T-helper 2 cell treated with Interferon-gamma antibody and Interleukin-4, amounts not matched to agents 5 μg/mL and 100 μg/mL, for 36 hours (primary cell): ENCODE measurements at regions not wholly inside any gene's neighbourhood (a gene's known extent, or its start where the extent isn't known, plus 50 kb on each side); places are given as distances from the start of the nearest gene placed in this dataset.
"Not testable (repeated sequence)": the region's sequence is repeated elsewhere in the genome, so short reads cannot be mapped to it uniquely, and the experiment has no call there.

Experiments
- DNase-seq: peaks from one replicate; pipeline ENCODE4 v3.0.0; 2021; ENCODE audit warnings: low spot score
- H3K27ac Mint-ChIP-seq: one replicate; pipeline ENCODE4 v1.8.0; 2021; ENCODE audit warnings: mild to moderate bottlenecking, mixed read lengths
- H3K27me3 Mint-ChIP-seq: one replicate; pipeline ENCODE4 v1.8.0; 2021; ENCODE audit warnings: low read depth, mixed read lengths
- H3K36me3 Mint-ChIP-seq: one replicate; pipeline ENCODE4 v1.8.0; 2021; ENCODE audit warnings: low read depth, mixed read lengths
- H3K4me1 Mint-ChIP-seq: one replicate; pipeline ENCODE4 v1.8.0; 2021; ENCODE audit warnings: low read depth, mixed read lengths
- H3K4me3 Mint-ChIP-seq: one replicate; pipeline ENCODE4 v1.8.0; 2022; ENCODE audit warnings: mild to moderate bottlenecking, moderate library complexity, mixed read lengths
- H3K9me3 Mint-ChIP-seq: one replicate; pipeline ENCODE4 v1.8.0; 2021; ENCODE audit warnings: mixed read lengths

DNA sequence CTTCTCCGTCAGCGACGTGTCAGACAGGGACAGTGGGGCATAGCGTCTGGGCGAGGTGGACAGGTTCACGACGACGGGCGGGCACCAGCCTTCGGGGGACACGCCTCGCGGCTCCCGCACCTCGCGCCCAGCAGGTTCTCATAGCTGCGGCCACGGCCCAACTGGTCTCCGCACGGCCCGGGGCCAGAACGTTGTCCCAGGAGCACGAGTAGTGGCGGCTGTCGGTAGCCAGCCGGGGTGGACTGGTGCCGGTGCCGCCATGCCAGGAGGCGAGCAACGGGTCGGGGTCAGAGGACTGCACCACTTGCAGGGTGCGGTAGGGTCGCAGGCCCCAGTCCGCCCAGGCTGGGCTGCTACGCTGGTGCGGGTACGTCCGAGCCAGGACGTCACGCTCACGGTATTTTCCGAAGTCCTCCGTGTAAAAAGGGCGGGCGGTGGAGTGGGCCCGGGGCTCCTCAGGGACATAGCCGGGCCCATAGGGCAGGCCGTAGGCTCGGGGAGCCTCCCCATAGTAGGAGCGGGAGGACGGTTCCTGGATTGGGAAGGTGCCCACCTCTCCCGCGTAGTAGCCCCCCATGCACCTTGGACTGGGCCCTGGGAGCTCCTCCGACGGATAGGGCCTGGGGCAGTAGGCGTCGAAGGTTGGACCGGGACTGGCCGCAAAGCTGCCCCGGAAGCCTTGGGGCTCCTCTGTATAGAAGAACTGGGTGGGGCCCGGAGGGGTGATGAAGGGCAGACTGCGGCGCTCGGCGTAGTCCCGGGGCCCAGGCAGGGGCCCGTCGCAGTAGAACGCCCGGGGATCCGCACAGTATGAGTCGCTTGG is 301.2 kb downstream of the CCDC74A start:
- H3K4me3 Mint-ChIP-seq, H3K9me3 Mint-ChIP-seq, DNase-seq, H3K27ac Mint-ChIP-seq, H3K36me3 Mint-ChIP-seq, H3K4me1 Mint-ChIP-seq, H3K27me3 Mint-ChIP-seq: not testable (repeated sequence)

- not testable (repeated sequence) for H3K4me1 Mint-ChIP-seq, H3K36me3 Mint-ChIP-seq, H3K27ac Mint-ChIP-seq, H3K9me3 Mint-ChIP-seq, DNase-seq, H3K27me3 Mint-ChIP-seq, H3K4me3 Mint-ChIP-seq
Observed at GRCh38 chr2:131829456-131830241, 302.0 kb downstream of the CCDC74A start.

DNA sequence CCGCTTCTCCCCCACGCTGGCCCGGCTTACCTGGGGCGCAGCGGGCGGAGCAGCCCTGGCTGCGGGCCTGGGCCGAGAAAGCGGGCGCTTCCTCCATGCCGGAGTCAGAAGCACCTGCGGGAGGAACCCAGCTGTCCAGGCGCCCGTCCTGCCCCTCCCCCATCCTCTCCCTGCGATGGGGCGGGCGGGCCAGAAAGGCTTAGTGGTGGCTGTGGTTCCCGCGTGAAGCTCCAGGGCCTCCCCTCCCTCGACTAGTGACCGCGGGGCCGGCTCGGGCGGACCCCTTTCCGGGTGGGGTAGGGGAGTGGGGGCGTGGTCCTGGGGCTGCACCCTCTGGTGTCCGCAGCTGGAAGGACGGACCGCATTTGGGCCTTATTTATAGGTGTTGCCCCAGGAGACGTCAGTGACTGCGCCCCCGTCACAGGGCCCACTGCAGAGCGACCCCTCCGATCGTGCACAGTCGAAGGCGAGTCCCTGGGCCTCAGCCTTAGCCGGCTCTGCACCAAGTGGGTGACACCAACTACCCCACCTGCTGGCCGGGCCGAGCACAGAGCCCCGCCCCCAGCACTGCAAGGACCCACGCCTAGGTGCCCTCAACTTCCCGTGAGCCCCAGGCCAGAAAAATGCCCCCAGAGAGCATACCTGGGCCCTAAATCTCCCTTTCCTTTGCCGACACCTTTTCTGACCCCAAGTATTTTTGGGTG is 302.7 kb downstream of the CCDC74A start:
- not testable (repeated sequence) for H3K9me3 Mint-ChIP-seq, H3K27me3 Mint-ChIP-seq, H3K27ac Mint-ChIP-seq, H3K4me1 Mint-ChIP-seq, H3K4me3 Mint-ChIP-seq, DNase-seq, H3K36me3 Mint-ChIP-seq

DNA sequence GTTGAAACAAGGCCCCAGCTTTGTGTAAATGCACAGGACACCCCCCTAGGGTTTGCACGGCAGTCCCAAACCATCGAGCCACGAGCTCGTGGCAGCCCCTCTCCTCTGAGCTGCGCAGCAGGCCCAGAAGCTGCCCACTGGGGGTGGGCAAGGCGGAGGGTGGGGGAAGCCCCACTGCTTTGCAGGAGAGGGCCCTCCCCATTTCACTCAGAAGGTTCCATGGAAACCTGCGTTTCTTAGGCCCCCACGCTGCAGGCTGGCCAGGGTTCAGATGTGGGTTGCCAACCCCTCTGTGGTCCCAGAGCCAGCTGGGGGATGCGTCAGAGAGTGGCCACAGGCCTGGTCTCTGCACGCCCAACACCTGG is 303.2 kb downstream of the CCDC74A start:
- H3K9me3 Mint-ChIP-seq, H3K4me1 Mint-ChIP-seq, H3K36me3 Mint-ChIP-seq, H3K27me3 Mint-ChIP-seq, H3K27ac Mint-ChIP-seq, DNase-seq, H3K4me3 Mint-ChIP-seq: not testable (repeated sequence)

- not testable (repeated sequence) for DNase-seq, H3K27ac Mint-ChIP-seq
Observed at GRCh38 chr2:131831450-131832208, 303.9 kb downstream of the CCDC74A start.

GRCh38 chr2:131832209-131832780 is 304.6 kb downstream of the CCDC74A start:
- not testable (repeated sequence) for H3K27ac Mint-ChIP-seq, DNase-seq, H3K36me3 Mint-ChIP-seq, H3K27me3 Mint-ChIP-seq, H3K4me1 Mint-ChIP-seq, H3K9me3 Mint-ChIP-seq, H3K4me3 Mint-ChIP-seq

More at GRCh38 chr2:131831450-131832208, 303.9 kb downstream of the CCDC74A start:
- H3K27me3 Mint-ChIP-seq, H3K36me3 Mint-ChIP-seq, H3K9me3 Mint-ChIP-seq, H3K4me3 Mint-ChIP-seq, H3K4me1 Mint-ChIP-seq: not testable (repeated sequence)

- H3K36me3 Mint-ChIP-seq, DNase-seq, H3K27me3 Mint-ChIP-seq, H3K4me1 Mint-ChIP-seq, H3K27ac Mint-ChIP-seq, H3K4me3 Mint-ChIP-seq, H3K9me3 Mint-ChIP-seq: not testable (repeated sequence)
Observed at GRCh38 chr2:131832917-131833316, 305.2 kb downstream of the CCDC74A start.

DNA sequence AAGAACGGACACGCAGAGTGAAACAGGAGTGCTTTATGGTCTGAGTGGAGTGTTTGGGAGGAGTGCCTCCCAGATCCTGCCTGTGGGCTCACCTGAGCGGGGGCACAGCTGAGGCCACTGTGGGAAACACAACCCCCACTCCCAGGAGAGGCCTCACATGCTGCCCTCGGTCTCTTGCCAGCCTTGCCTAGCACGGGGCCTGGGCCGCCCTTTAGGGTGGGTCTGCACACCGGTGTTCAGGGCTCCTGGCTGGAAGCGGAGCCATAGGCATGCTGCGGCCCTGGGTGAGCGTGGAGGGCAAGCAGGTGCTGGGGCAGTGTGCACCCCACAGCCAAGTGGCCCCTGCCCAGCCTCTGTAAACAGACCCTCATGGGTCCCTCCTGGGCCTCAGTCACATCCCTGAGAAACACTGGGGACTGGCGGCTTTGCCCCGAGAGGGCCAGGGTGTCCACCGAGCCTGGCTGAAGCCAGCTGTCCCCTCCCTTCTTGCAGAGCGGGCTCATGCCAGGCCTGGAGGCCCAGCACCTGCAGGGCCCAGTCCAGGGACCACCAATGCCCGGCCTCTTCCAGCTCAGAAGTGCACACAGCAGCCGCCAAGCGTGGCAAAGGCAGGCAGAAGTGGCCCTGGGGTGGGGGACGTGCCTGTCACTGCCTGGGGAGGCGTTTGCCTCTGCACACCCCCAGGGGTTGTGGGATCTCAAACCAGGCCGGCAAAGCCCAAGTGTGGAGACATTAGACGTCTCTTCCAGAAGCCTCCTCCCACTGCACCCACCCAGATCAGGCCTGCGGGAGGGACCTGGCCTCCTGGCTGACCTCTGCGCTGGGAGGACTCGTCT is 305.9 kb downstream of the CCDC74A start:
- H3K4me3 Mint-ChIP-seq, DNase-seq, H3K27me3 Mint-ChIP-seq, H3K4me1 Mint-ChIP-seq, H3K36me3 Mint-ChIP-seq, H3K9me3 Mint-ChIP-seq, H3K27ac Mint-ChIP-seq: not testable (repeated sequence)

DNA sequence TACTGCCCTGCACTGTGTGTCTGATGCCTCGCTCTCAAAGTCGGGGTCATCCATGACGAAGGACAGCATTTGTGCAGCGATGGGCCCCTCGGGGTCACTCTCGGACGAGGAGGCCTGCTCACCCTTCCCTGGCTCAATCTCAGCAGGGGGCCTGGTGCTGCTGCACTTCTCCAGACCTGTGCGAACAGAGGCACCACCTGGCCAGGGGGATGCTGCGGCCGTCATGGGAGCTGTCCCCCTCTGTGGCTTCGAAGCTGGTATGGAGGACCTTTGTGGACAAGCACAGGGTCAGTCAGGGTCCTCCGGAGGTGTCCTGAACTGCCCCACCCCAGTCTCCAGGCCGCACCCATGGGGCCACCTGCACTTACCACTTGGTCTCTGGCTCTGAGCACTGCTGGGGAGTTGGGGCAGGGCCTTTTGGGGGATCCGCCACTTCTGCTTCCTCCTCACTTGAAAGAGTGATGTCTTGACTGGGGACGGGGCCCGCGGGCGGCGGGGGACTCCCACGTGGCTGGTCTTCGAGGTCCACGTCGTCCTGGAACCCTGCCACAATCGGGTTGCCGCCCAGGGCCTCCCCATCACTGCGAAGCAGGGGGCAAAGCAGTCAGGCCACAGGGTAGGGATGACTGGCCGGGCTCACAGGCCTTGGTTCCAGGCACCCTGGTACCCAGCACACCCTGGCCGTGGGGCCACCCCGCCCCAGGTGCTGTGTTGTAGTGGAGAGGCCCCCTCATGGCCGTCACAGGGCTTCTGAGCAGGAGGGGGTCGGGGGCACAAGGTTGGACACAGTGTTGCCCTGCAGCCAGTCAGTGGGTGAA is 306.7 kb downstream of the CCDC74A start:
- DNase-seq, H3K4me1 Mint-ChIP-seq, H3K27me3 Mint-ChIP-seq, H3K4me3 Mint-ChIP-seq, H3K36me3 Mint-ChIP-seq, H3K9me3 Mint-ChIP-seq, H3K27ac Mint-ChIP-seq: not testable (repeated sequence)

GRCh38 chr2:131835022-131835421 is 307.3 kb downstream of the CCDC74A start:
- not testable (repeated sequence) for H3K4me1 Mint-ChIP-seq, H3K4me3 Mint-ChIP-seq

DNA sequence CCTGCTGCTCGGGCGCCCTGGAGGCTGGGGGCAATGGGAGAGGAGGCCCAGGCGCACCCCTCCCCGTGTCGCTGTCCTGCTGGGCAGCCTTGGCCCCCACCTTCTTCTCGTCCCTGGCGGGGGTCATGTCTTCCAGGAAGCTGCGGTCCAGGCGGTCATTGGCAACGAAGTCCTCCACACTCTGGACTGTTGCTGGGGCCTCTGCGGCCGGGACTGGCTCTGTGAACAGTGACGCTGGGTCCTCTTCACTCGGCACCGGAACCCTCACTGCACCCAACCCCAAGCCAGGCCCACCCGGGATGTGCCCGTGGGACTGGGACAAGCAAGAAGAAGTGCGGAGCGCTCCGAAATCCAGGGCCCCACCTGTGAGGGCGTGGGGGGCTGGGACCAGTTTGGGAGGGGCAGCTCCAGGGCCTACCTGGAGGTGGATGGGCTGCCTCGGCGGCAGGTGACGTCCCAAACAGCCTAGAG is 308.0 kb downstream of the CCDC74A start:
- H3K9me3 Mint-ChIP-seq = no peaks in the 10 kb centered on the region
- no peak overlapping the region for H3K27ac Mint-ChIP-seq
- H3K36me3 Mint-ChIP-seq = no peaks in the 10 kb centered on the region
- DNase-seq = no peak
- H3K4me3 Mint-ChIP-seq = no peak overlapping the region
- no peaks in the 10 kb centered on the region for H3K4me1 Mint-ChIP-seq
- H3K27me3 Mint-ChIP-seq = no peaks in the 10 kb centered on the region

More at GRCh38 chr2:131835022-131835421, 307.3 kb downstream of the CCDC74A start:
- not testable (repeated sequence) for DNase-seq, H3K36me3 Mint-ChIP-seq, H3K27ac Mint-ChIP-seq, H3K27me3 Mint-ChIP-seq, H3K9me3 Mint-ChIP-seq

DNA sequence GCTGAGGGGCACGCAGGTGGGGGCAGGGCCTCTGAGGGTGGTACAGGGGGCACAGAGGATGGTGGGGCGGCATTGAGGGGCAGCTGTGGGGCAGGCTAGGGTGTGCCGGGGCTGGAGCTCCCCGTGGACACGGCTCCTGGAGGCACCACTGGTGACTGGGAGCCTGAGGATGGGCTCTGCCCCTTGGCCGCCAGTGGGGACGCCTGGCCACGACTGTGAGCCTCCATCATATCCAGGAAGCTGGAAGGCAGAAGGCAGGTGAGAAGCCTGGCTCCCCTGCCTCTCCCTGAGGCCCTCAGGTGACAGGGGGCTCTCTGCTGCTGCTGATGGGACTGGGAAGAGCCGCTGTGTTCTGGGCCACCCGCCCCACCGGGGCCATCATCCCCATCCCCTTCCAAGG is 308.4 kb downstream of the CCDC74A start:
- not testable (repeated sequence) for DNase-seq, H3K9me3 Mint-ChIP-seq, H3K36me3 Mint-ChIP-seq, H3K27ac Mint-ChIP-seq, H3K27me3 Mint-ChIP-seq, H3K4me3 Mint-ChIP-seq, H3K4me1 Mint-ChIP-seq
